H1 (cell line): ENCODE measurements at regions not wholly inside any gene's neighbourhood (a gene's known extent, or its start where the extent isn't known, plus 50 kb on each side); places are given as distances from the start of the nearest gene placed in this dataset.

Source experiments
- CTCF ChIA-PET: fragments of 300-600 bp; sonication (Branson Sonifier 250); formaldehyde crosslinking; loops from one replicate; lab custom pipeline; 2021; ENCODE audit not compliant: partially characterized antibody; lab: Charles Lee
- POLR2A ChIA-PET: fragments of 300-600 bp; sonication (Branson Sonifier 250); formaldehyde crosslinking; loops from one replicate; lab custom pipeline; 2021; ENCODE audit warnings: inconsistent platforms; ENCODE audit not compliant: partially characterized antibody; lab: Charles Lee
- DNase-seq, 2 experiments: peaks; one replicate each; pipeline versions ENCODE4 v3.0.0 to v3.0.0-alpha.2; 2010 to 2022; ENCODE audit warnings: low spot score in 2 of 2, low read depth in 1 of 2, mixed read lengths in 1 of 2
- FAIRE-seq: peaks from 2 replicates; lab custom pipeline; 2011; peaks lifted over from hg19 to GRCh38; lab: Jason Lieb, UNC
- H2AFZ ChIP-seq: 2 replicates; pipeline ENCODE4 v1.8.1; 2012; ENCODE audit warnings: low read length, inconsistent platforms
- H2AK5ac ChIP-seq: 2 replicates; pipeline ENCODE4 v1.6.1; 2013; ENCODE audit warnings: low read depth, low read length
- H2BK120ac ChIP-seq: replicated peaks from 2 replicates; pipeline ENCODE3; 2013; ENCODE audit warnings: low read depth, low read length, inconsistent platforms
- H2BK12ac ChIP-seq: 2 replicates; pipeline ENCODE4 v1.6.1; 2013; ENCODE audit warnings: low read depth, low read length
- H2BK15ac ChIP-seq: 2 replicates; pipeline ENCODE4 v1.6.1; 2013; ENCODE audit warnings: low read length
- H2BK20ac ChIP-seq: 2 replicates; pipeline ENCODE4 v1.6.1; 2013; ENCODE audit warnings: low read length
- H2BK5ac ChIP-seq: 2 replicates; pipeline ENCODE4 v1.6.1; 2013; ENCODE audit warnings: low read depth, low read length
- H3K14ac ChIP-seq: 2 replicates; pipeline ENCODE4 v1.6.1; 2013; ENCODE audit warnings: inconsistent platforms; ENCODE audit not compliant: insufficient read length
- H3K18ac ChIP-seq: 2 replicates; pipeline ENCODE4 v1.6.1; 2013; ENCODE audit warnings: low read length; ENCODE audit errors: extremely low read depth
- H3K23ac ChIP-seq: 2 replicates; pipeline ENCODE4 v1.6.1; 2013; ENCODE audit warnings: inconsistent platforms; ENCODE audit not compliant: insufficient read length
- H3K23me2 ChIP-seq: 2 replicates; pipeline ENCODE4 v1.6.1; 2013; ENCODE audit warnings: low read depth, low read length
- H3K27ac ChIP-seq: 2 replicates; pipeline ENCODE4 v1.6.1; 2011; ENCODE audit warnings: low read depth, low read length, inconsistent platforms
- H3K27me3 ChIP-seq, 4 experiments: replicated peaks in 1 of 4; 1 replicate in 1 of 4; 2 replicates in 3 of 4; pipeline versions ENCODE4 v1.6.1 to v1.8.1; 2011 to 2013; ENCODE audit warnings: low read length in 3 of 4, mild to moderate bottlenecking in 3 of 4, inconsistent platforms in 2 of 4, mixed read lengths in 2 of 4, moderate library complexity in 1 of 4; ENCODE audit not compliant: control insufficient read depth in 3 of 4, insufficient read depth in 3 of 4; ENCODE audit errors: extremely low read depth in 1 of 4
- H3K36me3 ChIP-seq, 4 experiments: 2 replicates each; pipeline versions ENCODE4 v1.6.1 to v1.8.1; 2011 to 2013; ENCODE audit warnings: mild to moderate bottlenecking in 4 of 4, low read length in 3 of 4, moderate library complexity in 2 of 4, control low read depth in 1 of 4, inconsistent platforms in 1 of 4; ENCODE audit not compliant: insufficient read depth in 4 of 4, control insufficient read depth in 2 of 4
- H3K4ac ChIP-seq: replicated peaks from 2 replicates; pipeline ENCODE3; 2013; ENCODE audit warnings: low read length, low read depth, mixed read lengths, inconsistent platforms; ENCODE audit not compliant: insufficient read length
- H3K4me1 ChIP-seq, 4 experiments: replicated peaks in 1 of 4; 1 replicate in 1 of 4; 2 replicates in 3 of 4; pipeline versions ENCODE4 v1.6.1 to v1.8.1; 2011 to 2013; ENCODE audit warnings: low read length in 3 of 4, inconsistent platforms in 2 of 4, mixed read lengths in 1 of 4; ENCODE audit not compliant: insufficient read depth in 4 of 4, control insufficient read depth in 3 of 4
- H3K4me2 ChIP-seq, 2 experiments: 2 replicates each; pipeline versions ENCODE4 v1.6.1 to v1.8.1; 2011 to 2013; ENCODE audit warnings: low read depth in 2 of 2, low read length in 2 of 2, control low read depth in 1 of 2, inconsistent platforms in 1 of 2, mild to moderate bottlenecking in 1 of 2; ENCODE audit not compliant: insufficient read depth in 1 of 2
- H3K4me3 ChIP-seq, 4 experiments: fragments of 200-600, 300-600 bp in 1 of 4; sonication (generic), shearing (Covaris generic), sonication (Bioruptor Twin) in 1 of 4; 2 replicates each; pipeline versions ENCODE4 v1.5.1 to v1.8.1; 2011 to 2016; ENCODE audit warnings: low read length in 4 of 4, low read depth in 3 of 4, control low read depth in 2 of 4, inconsistent platforms in 2 of 4, mild to moderate bottlenecking in 2 of 4, mixed read lengths in 1 of 4, moderate library complexity in 1 of 4; ENCODE audit not compliant: insufficient read depth in 2 of 4; ENCODE audit errors: extremely low read depth in 1 of 4
- H3K56ac ChIP-seq: replicated peaks from 2 replicates; pipeline ENCODE3; 2013; ENCODE audit warnings: low read depth, mild to moderate bottlenecking, mixed read lengths, low read length, inconsistent platforms; ENCODE audit not compliant: insufficient read length
- H3K79me1 ChIP-seq: 2 replicates; pipeline ENCODE4 v1.6.1; 2013; ENCODE audit warnings: low read depth, low read length, control low read depth
- H3K79me2 ChIP-seq, 2 experiments: 2 replicates each; pipeline versions ENCODE4 v1.6.1 to v1.8.1; 2012 to 2013; ENCODE audit warnings: low read length in 2 of 2, mild to moderate bottlenecking in 2 of 2, inconsistent platforms in 1 of 2; ENCODE audit not compliant: insufficient read depth in 2 of 2, control insufficient read depth in 1 of 2
- H3K9ac ChIP-seq, 4 experiments: replicated peaks in 1 of 4; 1 replicate in 1 of 4; 2 replicates in 3 of 4; pipeline versions ENCODE4 v1.6.1 to v1.8.1; 2011 to 2013; ENCODE audit warnings: low read depth in 3 of 4, low read length in 3 of 4, control low read depth in 2 of 4, mild to moderate bottlenecking in 2 of 4, moderate library complexity in 2 of 4, inconsistent platforms in 1 of 4; ENCODE audit errors: extremely low read depth in 1 of 4
- H3K9me3 ChIP-seq, 2 experiments: 2 replicates each; pipeline versions ENCODE4 v1.6.1 to v1.8.1; 2012 to 2013; ENCODE audit warnings: mild to moderate bottlenecking in 2 of 2, moderate library complexity in 2 of 2, control low read depth in 1 of 2, inconsistent platforms in 1 of 2, low read depth in 1 of 2, low read length in 1 of 2, mixed read lengths in 1 of 2; ENCODE audit not compliant: insufficient read depth in 2 of 2
- H4K20me1 ChIP-seq, 2 experiments: replicated peaks in 1 of 2; 2 replicates each; pipeline versions ENCODE3 to v1.8.1; 2011 to 2013; ENCODE audit warnings: inconsistent platforms in 2 of 2, low read length in 2 of 2, mild to moderate bottlenecking in 1 of 2; ENCODE audit not compliant: insufficient read depth in 2 of 2, control insufficient read depth in 1 of 2
- H4K5ac ChIP-seq: 2 replicates; pipeline ENCODE4 v1.6.1; 2013; ENCODE audit warnings: low read length, low read depth, mixed read lengths, inconsistent platforms; ENCODE audit not compliant: insufficient read length
- H4K8ac ChIP-seq: 2 replicates; pipeline ENCODE4 v1.8.0; 2013; ENCODE audit warnings: mild to moderate bottlenecking, moderate library complexity, low read length, inconsistent platforms; ENCODE audit not compliant: insufficient read depth; ENCODE audit errors: extremely low read depth
- H4K91ac ChIP-seq: replicated peaks from 2 replicates; pipeline ENCODE3; 2013; ENCODE audit warnings: low read length, mixed read lengths, inconsistent platforms; ENCODE audit not compliant: insufficient read length
- BACH1 ChIP-seq: IDR thresholded peaks from 2 replicates; pipeline ENCODE4 v1.6.1; 2012; ENCODE audit warnings: low read length, improper control_type of control experiment
- HDAC6 ChIP-seq: IDR thresholded peaks from one replicate; pipeline ENCODE4 v1.7.1; 2012; ENCODE audit warnings: low read depth, mild to moderate bottlenecking, inconsistent platforms, low read length, moderate library complexity
- ZNF274 ChIP-seq: IDR thresholded peaks from 2 replicates; pipeline ENCODE4 v1.7.0; 2012; ENCODE audit warnings: low read length, borderline replicate concordance; ENCODE audit errors: extremely low read depth
- WGBS, 2 experiments: shearing (Covaris generic) in 1 of 2; methylation state at CpG; one replicate each; pipeline versions ENCODE4 v1.1.6 to v1.1.7; 2013 to 2015; ENCODE audit warnings: low lambda C conversion rate in 2 of 2, mixed read lengths in 2 of 2, inconsistent platforms in 1 of 2, low coverage in 1 of 2, missing lambda C conversion rate in 1 of 2; ENCODE audit not compliant: insufficient replicate concordance in 2 of 2, insufficient coverage in 1 of 2, insufficient read length in 1 of 2; ENCODE audit errors: extremely low coverage in 1 of 2, missing lambda C conversion rate in 1 of 2; 5-methylcytosine and 5-hydroxymethylcytosine counted together
- TF ChIP-seq, protein P1 (sequence below): IDR thresholded peaks from 2 replicates; pipeline ENCODE4 v1.6.1; 2012; ENCODE audit warnings: inconsistent platforms

DNA sequence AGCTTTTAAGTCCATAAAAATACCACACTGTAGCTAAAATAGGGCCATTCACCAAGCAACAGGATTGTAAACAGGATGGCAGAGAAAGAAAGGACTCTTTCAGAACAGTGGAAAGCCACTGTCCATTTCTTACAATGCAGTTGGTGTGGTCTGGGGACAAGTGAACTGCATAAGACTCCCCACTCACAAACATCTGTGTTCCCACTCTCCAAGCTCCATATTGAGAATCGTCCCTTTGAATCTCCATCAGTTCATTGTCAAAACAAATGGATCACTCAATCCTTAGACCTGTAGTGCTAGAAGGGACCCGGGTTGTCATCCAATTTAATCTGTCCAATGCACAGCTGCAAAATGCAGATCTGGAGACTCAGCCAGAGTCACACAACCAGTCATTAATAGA is 347.4 kb upstream of the KLHL29 start:
- Histone ChIP-seq H3K23me2 (no peaks in the 10 kb centered on the region), H3K79me2 (no peaks in the 10 kb centered on the region), H2AK5ac (no peak overlapping the region), H3K23ac (no peak overlapping the region), H3K9me3 (no peaks in the 10 kb centered on the region), H3K18ac (no peak overlapping the region), H2BK15ac (no peak overlapping the region), H2BK120ac (no peak overlapping the region), H4K91ac (no peak overlapping the region), H3K79me1 (no peaks in the 10 kb centered on the region), H3K56ac (no peak overlapping the region), H2AFZ (no peak overlapping the region), H2BK12ac (no peak overlapping the region), H3K27me3 (peaks cover 0 to 2% (median 0%) of the 10 kb centered on the region in 4 experiments; a peak in 1 of 7 replicates), H4K20me1 (no peaks in the 10 kb centered on the region), H3K14ac (no peak overlapping the region), H2BK5ac (no peak overlapping the region), H2BK20ac (no peak overlapping the region), H3K36me3 (no peaks in the 10 kb centered on the region), H4K8ac (no peak overlapping the region), H3K4ac (no peak overlapping the region), H3K4me2 (no peak overlapping the region), H3K4me3 (no peak overlapping the region), H4K5ac (no peak overlapping the region), H3K4me1 (peaks cover 0 to 4% (median 2%) of the 10 kb centered on the region in 4 experiments; a peak in 2 of 7 replicates), H3K27ac (no peak overlapping the region), H3K9ac (no peak overlapping the region)
- no peak for FAIRE-seq
- no peak for DNase-seq
- ChIA-PET CTCF (interaction anchor here (1.1 to 1.5 kb wide), 2 partner anchors 10 to 15 kb away, joined by 3 read pairs; no protein-coding TSS in a partner anchor), POLR2A (no interaction called here)
- TF ChIP-seq, protein P1, sequence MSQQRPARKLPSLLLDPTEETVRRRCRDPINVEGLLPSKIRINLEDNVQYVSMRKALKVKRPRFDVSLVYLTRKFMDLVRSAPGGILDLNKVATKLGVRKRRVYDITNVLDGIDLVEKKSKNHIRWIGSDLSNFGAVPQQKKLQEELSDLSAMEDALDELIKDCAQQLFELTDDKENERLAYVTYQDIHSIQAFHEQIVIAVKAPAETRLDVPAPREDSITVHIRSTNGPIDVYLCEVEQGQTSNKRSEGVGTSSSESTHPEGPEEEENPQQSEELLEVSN = no peak
- TF ChIP-seq ZNF274 = no peak
- no peak for TF ChIP-seq BACH1
- no peak for TF ChIP-seq HDAC6
- WGBS, 2 experiments = 89% methylated on average over 2 of the region's 2 CpGs; no CpG with 5 or more reads in 1 of the 2 experiments
